Lung (tissue), 11 donors: ENCODE measurements at regions not wholly inside any gene's neighbourhood (a gene's known extent, or its start where the extent isn't known, plus 50 kb on each side); places are given as distances from the start of the nearest gene placed in this dataset.

ENCODE experiments used
- ATAC-seq: fragments of 200-7000 bp; cut with Tn5 transposase; one replicate; pipeline ENCODE4 v1.9.1; 2020; ENCODE audit warnings: moderate number of reproducible peaks; ENCODE audit not compliant: insufficient read depth, low FRiP score
- DNase-seq, 3 donors: peaks; one replicate each; pipeline ENCODE4 v3.0.0-alpha.2; 2013 to 2017
- H3K27ac ChIP-seq, 2 donors: one replicate each; pipeline ENCODE4 v1.5.1; 2013; ENCODE audit warnings: mild to moderate bottlenecking in 2 of 2, moderate library complexity in 2 of 2, control low read depth in 1 of 2, inconsistent platforms in 1 of 2, low read depth in 1 of 2, low read length in 1 of 2
- H3K27me3 ChIP-seq, 3 donors: one replicate each; pipeline ENCODE4 v1.5.1; 2013; ENCODE audit warnings: low read length in 2 of 3; ENCODE audit not compliant: control insufficient read depth in 3 of 3, insufficient read depth in 3 of 3
- H3K36me3 ChIP-seq, 4 donors: one replicate each; pipeline ENCODE4 v1.5.1; 2013; ENCODE audit warnings: low read length in 4 of 4, mild to moderate bottlenecking in 1 of 4, moderate library complexity in 1 of 4; ENCODE audit not compliant: control insufficient read depth in 4 of 4, insufficient read depth in 4 of 4
- H3K4me1 ChIP-seq, 5 donors: one replicate each; pipeline ENCODE4 v1.5.1; 2013; ENCODE audit warnings: low read length in 5 of 5, mild to moderate bottlenecking in 2 of 5, moderate library complexity in 1 of 5; ENCODE audit not compliant: control insufficient read depth in 5 of 5, insufficient read depth in 5 of 5
- H3K4me3 ChIP-seq: one replicate; pipeline ENCODE4 v1.5.1; 2013; ENCODE audit warnings: mild to moderate bottlenecking, control low read depth, moderate library complexity
- H3K9ac ChIP-seq, 2 donors: one replicate each; pipeline ENCODE4 v1.5.1; 2013; ENCODE audit warnings: low read length in 2 of 2, control low read depth in 1 of 2; ENCODE audit not compliant: insufficient read depth in 1 of 2
- H3K9me3 ChIP-seq, 4 donors: one replicate each; pipeline ENCODE4 v1.5.1; 2013; ENCODE audit warnings: low read length in 3 of 4, mild to moderate bottlenecking in 1 of 4, moderate library complexity in 1 of 4; ENCODE audit not compliant: control insufficient read depth in 4 of 4, insufficient read depth in 3 of 4
- CTCF ChIP-seq: IDR thresholded peaks from 2 replicates; pipeline ENCODE4 v1.5.1; 2012; ENCODE audit warnings: mild to moderate bottlenecking; ENCODE audit errors: control extremely low read depth, extremely low read depth
- WGBS, 2 donors: extraction: QIAGEN DNeasy Blood & Tissue Kit; methylation state at CpG; one replicate each; pipeline ENCODE4 v1.1.7; 2013; 5-methylcytosine and 5-hydroxymethylcytosine counted together
- donor health status: control.
- donor health status: control.
- donor health status: Bipolar disorder and iron deficiency.
- donor health status: healthy.
- donor health status: DM: yes; HTN: yes; CAD: no.

GRCh38 chr5:30548580-30549305, 644.7 kb upstream of the CDH6 start:
- no peaks in the 10 kb centered on the region for H3K27me3 ChIP-seq
- 84 to 87% methylated on average over 4 of the region's 4 CpGs for WGBS, 2 donors
- H3K4me3 ChIP-seq: no peak overlapping the region
- H3K4me1 ChIP-seq: no peaks in the 10 kb centered on the region
- H3K27ac ChIP-seq: no peak overlapping the region
- ATAC-seq (no peak), DNase-seq (no peak)
- no peak for TF ChIP-seq CTCF
- H3K9me3 ChIP-seq: no peaks in the 10 kb centered on the region
- no peak overlapping the region for H3K9ac ChIP-seq
- no peaks in the 10 kb centered on the region for H3K36me3 ChIP-seq

GRCh38 chr5:30540150-30540549, 653.3 kb upstream of the CDH6 start:
- Histone ChIP-seq H3K4me3 (no peak overlapping the region), H3K27ac (no peak overlapping the region), H3K9ac (no peak overlapping the region), H3K27me3 (no peaks in the 10 kb centered on the region), H3K4me1 (peaks cover 0 to 8% (median 2%) of the 10 kb centered on the region in 5 donors), H3K9me3 (peaks cover 0 to 7% (median 0%) of the 10 kb centered on the region in 4 donors), H3K36me3 (no peaks in the 10 kb centered on the region)
- ATAC-seq (no peak), DNase-seq (no peak)
- WGBS, 2 donors: 85 to 95% methylated on average over 4 of the region's 4 CpGs
- TF ChIP-seq CTCF: no peak

GRCh38 chr5:30539004-30539634, 654.4 kb upstream of the CDH6 start:
- Histone ChIP-seq H3K4me1 (peaks cover 0 to 8% (median 2%) of the 10 kb centered on the region in 5 donors), H3K4me3 (no peak overlapping the region), H3K9ac (no peak overlapping the region), H3K9me3 (peaks cover 0 to 7% (median 0%) of the 10 kb centered on the region in 4 donors), H3K36me3 (no peaks in the 10 kb centered on the region), H3K27ac (no peak overlapping the region), H3K27me3 (no peaks in the 10 kb centered on the region)
- ATAC-seq (peak; percentile 58), DNase-seq (peak; percentile 87 to 95 (median 88))
- 47 to 65% methylated on average over 4 of the region's 4 CpGs for WGBS, 2 donors
- TF ChIP-seq CTCF: no peak
